ENCODE measurements at regions not wholly inside any gene's neighbourhood (a gene's known extent, or its start where the extent isn't known, plus 50 kb on each side); places are given as distances from the start of the nearest gene placed in this dataset.

DNA sequence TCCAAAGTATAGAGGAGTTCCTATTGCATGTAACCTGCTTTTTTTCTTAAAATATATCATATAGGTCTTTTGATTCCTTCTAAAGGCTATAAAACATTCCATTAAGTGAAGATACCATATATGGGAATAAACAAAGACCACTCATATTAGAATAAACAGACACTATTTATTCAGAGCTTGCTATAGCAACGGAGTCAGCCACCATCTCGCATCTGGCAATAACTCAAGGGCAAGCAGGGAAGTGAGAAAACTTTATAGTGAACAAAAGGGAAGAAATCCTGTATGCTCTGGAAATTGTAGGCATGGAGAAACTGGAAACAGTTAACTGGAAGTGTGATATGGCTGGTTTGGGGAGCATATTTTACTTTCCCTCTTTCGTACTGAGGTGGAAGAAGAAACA, 301.9 kb downstream of the PTH2R start:
- Histone ChIP-seq H3K4me1 (ENCODE audit: insufficient read depth, poor library complexity, severe bottlenecking) (peaks cover 4% of the 10 kb centered on the region), H3K27ac (ENCODE audit: poor library complexity, severe bottlenecking) (no peak overlapping the region), H3K4me3 (ENCODE audit: severe bottlenecking) (no peak overlapping the region), H3K27me3 (ENCODE audit: insufficient read depth, poor library complexity, severe bottlenecking) (no peaks in the 10 kb centered on the region), H3K9me3 (ENCODE audit: severe bottlenecking) (no peaks in the 10 kb centered on the region), H3K36me3 (ENCODE audit: low read depth) (no peaks in the 10 kb centered on the region)
- TF ChIP-seq, protein P1, sequence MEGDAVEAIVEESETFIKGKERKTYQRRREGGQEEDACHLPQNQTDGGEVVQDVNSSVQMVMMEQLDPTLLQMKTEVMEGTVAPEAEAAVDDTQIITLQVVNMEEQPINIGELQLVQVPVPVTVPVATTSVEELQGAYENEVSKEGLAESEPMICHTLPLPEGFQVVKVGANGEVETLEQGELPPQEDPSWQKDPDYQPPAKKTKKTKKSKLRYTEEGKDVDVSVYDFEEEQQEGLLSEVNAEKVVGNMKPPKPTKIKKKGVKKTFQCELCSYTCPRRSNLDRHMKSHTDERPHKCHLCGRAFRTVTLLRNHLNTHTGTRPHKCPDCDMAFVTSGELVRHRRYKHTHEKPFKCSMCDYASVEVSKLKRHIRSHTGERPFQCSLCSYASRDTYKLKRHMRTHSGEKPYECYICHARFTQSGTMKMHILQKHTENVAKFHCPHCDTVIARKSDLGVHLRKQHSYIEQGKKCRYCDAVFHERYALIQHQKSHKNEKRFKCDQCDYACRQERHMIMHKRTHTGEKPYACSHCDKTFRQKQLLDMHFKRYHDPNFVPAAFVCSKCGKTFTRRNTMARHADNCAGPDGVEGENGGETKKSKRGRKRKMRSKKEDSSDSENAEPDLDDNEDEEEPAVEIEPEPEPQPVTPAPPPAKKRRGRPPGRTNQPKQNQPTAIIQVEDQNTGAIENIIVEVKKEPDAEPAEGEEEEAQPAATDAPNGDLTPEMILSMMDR (IDR thresholded peaks at IDR 0.05; ENCODE audit: poor library complexity, severe bottlenecking): no peak
- no peak for ATAC-seq (ENCODE audit: low read depth)
- no peak for DNase-seq (ENCODE audit: low spot score)

DNA sequence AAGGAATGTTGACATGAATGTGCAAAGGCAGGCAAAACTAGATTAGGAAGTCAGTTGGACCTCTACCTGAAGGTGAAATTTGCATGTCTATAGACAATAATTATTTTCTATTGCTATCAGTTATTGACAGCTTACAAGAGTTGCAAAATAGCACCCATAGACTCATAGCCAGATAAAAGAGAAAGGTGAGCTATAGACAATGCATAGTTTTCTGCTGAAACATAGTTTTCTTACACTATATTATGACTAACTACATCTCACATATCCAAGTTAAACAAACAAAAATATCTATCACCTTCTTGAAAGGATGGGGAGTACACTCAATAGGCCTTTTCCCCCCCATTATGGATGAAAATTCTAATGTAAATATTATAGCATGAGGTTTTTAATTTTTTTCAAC, 305.0 kb downstream of the PTH2R start:
- Histone ChIP-seq H3K27me3 (ENCODE audit: insufficient read depth, poor library complexity, severe bottlenecking) (no peaks in the 10 kb centered on the region), H3K36me3 (ENCODE audit: low read depth) (no peaks in the 10 kb centered on the region), H3K27ac (ENCODE audit: poor library complexity, severe bottlenecking) (no peak overlapping the region), H3K9me3 (ENCODE audit: severe bottlenecking) (no peaks in the 10 kb centered on the region), H3K4me1 (ENCODE audit: insufficient read depth, poor library complexity, severe bottlenecking) (peaks cover 4% of the 10 kb centered on the region), H3K4me3 (ENCODE audit: severe bottlenecking) (no peak overlapping the region)
- ATAC-seq (ENCODE audit: low read depth): peak; percentile 87
- no peak for DNase-seq (ENCODE audit: low spot score)
- TF ChIP-seq, protein P1 (IDR thresholded peaks at IDR 0.05; ENCODE audit: poor library complexity, severe bottlenecking): no peak

DNA sequence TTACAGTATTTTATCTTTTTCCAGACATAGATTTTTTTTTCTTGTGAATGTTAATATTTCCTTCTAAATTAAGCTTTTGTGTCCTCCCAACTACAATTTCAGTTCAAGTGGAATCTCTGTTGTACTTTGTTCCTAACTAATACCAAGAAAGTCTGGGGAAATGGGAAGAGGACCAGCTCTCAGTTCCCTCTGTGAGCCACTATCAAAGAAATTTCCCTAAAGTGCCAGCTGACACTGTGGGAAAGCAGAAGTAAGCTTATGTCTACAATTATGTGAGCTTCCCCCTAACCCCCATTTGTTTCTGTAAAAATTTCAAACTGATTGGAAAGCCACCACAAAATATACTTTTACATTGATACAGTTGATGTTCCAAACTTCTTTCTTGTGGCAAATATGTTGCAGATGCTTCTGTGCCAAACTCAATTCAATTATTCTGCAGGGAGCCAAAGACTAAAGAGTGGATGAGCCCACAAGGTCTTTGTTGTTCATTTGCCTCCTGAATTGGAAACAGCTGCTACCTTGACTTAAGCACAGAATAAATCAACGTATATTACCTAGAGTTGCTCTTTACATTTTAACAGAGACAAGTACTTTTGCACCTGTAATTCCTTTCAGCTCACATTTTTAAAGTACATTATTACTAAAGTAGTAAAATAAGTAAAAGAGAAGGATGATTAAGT, 306.6 kb downstream of the PTH2R start:
- Histone ChIP-seq H3K9me3 (ENCODE audit: severe bottlenecking) (no peaks in the 10 kb centered on the region), H3K4me1 (ENCODE audit: insufficient read depth, poor library complexity, severe bottlenecking) (peaks cover 4% of the 10 kb centered on the region), H3K27ac (ENCODE audit: poor library complexity, severe bottlenecking) (no peak overlapping the region), H3K36me3 (ENCODE audit: low read depth) (no peaks in the 10 kb centered on the region), H3K4me3 (ENCODE audit: severe bottlenecking) (no peak overlapping the region), H3K27me3 (ENCODE audit: insufficient read depth, poor library complexity, severe bottlenecking) (no peaks in the 10 kb centered on the region)
- DNase-seq (ENCODE audit: low spot score) (no peak), ATAC-seq (ENCODE audit: low read depth) (no peak)
- TF ChIP-seq, protein P1 (IDR thresholded peaks at IDR 0.05; ENCODE audit: poor library complexity, severe bottlenecking): no peak

DNA sequence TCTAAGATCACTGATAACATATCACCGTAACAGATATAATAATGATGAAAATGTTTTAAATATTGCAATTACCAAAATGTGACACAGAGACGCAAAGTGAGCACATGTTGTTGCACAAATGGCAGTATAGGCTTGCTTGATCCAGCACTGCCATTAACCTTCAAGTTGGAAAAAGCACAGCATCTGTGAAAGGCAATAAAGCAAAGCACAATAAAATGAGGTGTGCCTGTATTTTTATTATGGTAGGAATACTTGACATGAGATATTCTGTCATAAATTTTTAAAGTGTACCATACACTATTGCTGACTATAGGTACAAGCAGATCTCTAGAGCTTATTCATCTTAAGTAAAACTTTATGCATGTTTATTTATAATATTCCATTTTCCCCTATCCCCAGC, 312.2 kb downstream of the PTH2R start:
- ATAC-seq (ENCODE audit: low read depth): no peak
- H3K36me3 ChIP-seq (ENCODE audit: low read depth): no peaks in the 10 kb centered on the region
- no peak for DNase-seq (ENCODE audit: low spot score)
- H3K27ac ChIP-seq (ENCODE audit: poor library complexity, severe bottlenecking): no peak overlapping the region
- no peaks in the 10 kb centered on the region for H3K4me1 ChIP-seq (ENCODE audit: insufficient read depth, poor library complexity, severe bottlenecking)
- H3K4me3 ChIP-seq (ENCODE audit: severe bottlenecking): no peak overlapping the region
- TF ChIP-seq, protein P1 (IDR thresholded peaks at IDR 0.05; ENCODE audit: poor library complexity, severe bottlenecking): no peak
- H3K9me3 ChIP-seq (ENCODE audit: severe bottlenecking): no peaks in the 10 kb centered on the region
- no peaks in the 10 kb centered on the region for H3K27me3 ChIP-seq (ENCODE audit: insufficient read depth, poor library complexity, severe bottlenecking)

DNA sequence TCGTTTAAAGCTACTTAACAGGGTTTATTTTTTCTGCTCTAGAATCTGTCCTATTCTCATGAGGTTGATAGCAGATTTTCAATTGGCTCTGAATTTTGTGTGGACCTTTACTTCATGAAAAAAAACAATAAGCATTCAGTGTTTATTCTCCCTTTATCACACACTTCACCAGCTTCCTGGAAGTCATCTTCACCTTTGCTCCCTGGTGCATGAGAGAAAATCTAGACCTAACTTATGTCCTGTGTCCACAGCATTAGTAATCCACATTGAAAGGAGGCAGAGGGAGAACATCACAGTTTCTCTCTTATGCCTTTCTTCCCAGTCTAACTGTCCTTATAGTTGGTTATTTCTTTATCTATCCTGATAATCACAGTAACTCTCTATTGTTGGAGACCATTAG, 316.1 kb downstream of the PTH2R start:
- Histone ChIP-seq H3K27ac (ENCODE audit: poor library complexity, severe bottlenecking) (no peak overlapping the region), H3K9me3 (ENCODE audit: severe bottlenecking) (no peaks in the 10 kb centered on the region), H3K36me3 (ENCODE audit: low read depth) (no peaks in the 10 kb centered on the region), H3K4me1 (ENCODE audit: insufficient read depth, poor library complexity, severe bottlenecking) (no peaks in the 10 kb centered on the region), H3K27me3 (ENCODE audit: insufficient read depth, poor library complexity, severe bottlenecking) (no peaks in the 10 kb centered on the region), H3K4me3 (ENCODE audit: severe bottlenecking) (no peak overlapping the region)
- DNase-seq (ENCODE audit: low spot score): no peak
- TF ChIP-seq, protein P1 (IDR thresholded peaks at IDR 0.05; ENCODE audit: poor library complexity, severe bottlenecking): no peak
- no peak for ATAC-seq (ENCODE audit: low read depth)

All from RWPE2 (cell line).